GM10248 (cell line): ENCODE measurements at regions not wholly inside any gene's neighbourhood (a gene's known extent, or its start where the extent isn't known, plus 50 kb on each side); places are given as distances from the start of the nearest gene placed in this dataset.
"Not testable (repeated sequence)": the region's sequence is repeated elsewhere in the genome, so short reads cannot be mapped to it uniquely, and the experiment has no call there.

ENCODE experiments used
- CTCF ChIA-PET: fragments of 300-600 bp; sonication (Branson Sonifier 250); formaldehyde crosslinking; extraction: SDS; loops from one replicate; lab custom pipeline; 2021; ENCODE audit warnings: antibody characterized with exemption; lab: Yijun Ruan, JAX
- POLR2A ChIA-PET: fragments of 350-650 bp; sonication (Branson Sonifier 250); formaldehyde crosslinking; extraction: SDS; loops from one replicate; lab custom pipeline; 2020; ENCODE audit warnings: antibody characterized with exemption; lab: Yijun Ruan, JAX
- DNase-seq: peaks from one replicate; pipeline ENCODE4 v3.0.0; 2012; ENCODE audit errors: extremely low spot score
- CTCF ChIP-seq: IDR thresholded peaks from 2 replicates; pipeline ENCODE4 v1.5.1; 2012; ENCODE audit warnings: mild to moderate bottlenecking, low read depth; ENCODE audit errors: extremely low read depth, missing control alignments, control extremely low read depth

GRCh38 chrX:115840729-115841409, 279.9 kb downstream of the PLS3 start:
- DNase-seq, CTCF ChIA-PET, POLR2A ChIA-PET: not testable (repeated sequence)

- CTCF ChIA-PET, DNase-seq, POLR2A ChIA-PET: not testable (repeated sequence)
Measured at GRCh38 chrX:115850986-115851385, 290.0 kb downstream of the PLS3 start.

- CTCF ChIA-PET, DNase-seq, POLR2A ChIA-PET: not testable (repeated sequence)
Measured at GRCh38 chrX:115853260-115853659, 292.3 kb downstream of the PLS3 start.

GRCh38 chrX:115881170-115881569, 289.4 kb upstream of the AGTR2 start:
- DNase-seq, POLR2A ChIA-PET, CTCF ChIA-PET: not testable (repeated sequence)

GRCh38 chrX:115884121-115884520, 286.4 kb upstream of the AGTR2 start:
- DNase-seq, POLR2A ChIA-PET, CTCF ChIA-PET: not testable (repeated sequence)

GRCh38 chrX:115888041-115888440, 282.5 kb upstream of the AGTR2 start:
- DNase-seq, CTCF ChIA-PET, POLR2A ChIA-PET: not testable (repeated sequence)

GRCh38 chrX:115888519-115888918, 282.0 kb upstream of the AGTR2 start:
- CTCF ChIA-PET, DNase-seq, POLR2A ChIA-PET: not testable (repeated sequence)

- no peak for DNase-seq
- no peak for TF ChIP-seq CTCF
- ChIA-PET POLR2A (no interaction called here), CTCF (no interaction called here)
Measured at GRCh38 chrX:115889121-115889890, 281.2 kb upstream of the AGTR2 start.

GRCh38 chrX:115892056-115892708, 278.4 kb upstream of the AGTR2 start:
- no peak for DNase-seq
- POLR2A ChIA-PET = no interaction called here
- no peak for TF ChIP-seq CTCF
- CTCF ChIA-PET = no interaction called here

GRCh38 chrX:115892787-115893671, 277.5 kb upstream of the AGTR2 start:
- POLR2A ChIA-PET = no interaction called here
- no peak for TF ChIP-seq CTCF
- DNase-seq = no peak
- CTCF ChIA-PET = no interaction called here
